ENCODE measurements at regions not wholly inside any gene's neighbourhood (a gene's known extent, or its start where the extent isn't known, plus 50 kb on each side); places are given as distances from the start of the nearest gene placed in this dataset.

- CTCF ChIA-PET = no interaction called here
- POLR2A ChIA-PET = no interaction called here
- Mint-ChIP-seq H3K27me3 (ENCODE audit: low read depth) (no peaks in the 10 kb centered on the region), H3K4me1 (no peaks in the 10 kb centered on the region), H3K9me3 (peaks cover 7% of the 10 kb centered on the region; the same call in 1 of the 2 replicates), H3K27ac (no peak overlapping the region; the same call in 1 of the 2 replicates), H3K36me3 (0 out of 2 replicates have a peak, but pooled peaks cover 2% of the 10 kb centered on the region), H3K4me3 (no peak overlapping the region)
- DNase-seq (ENCODE audit: low spot score) = no peak
- no peak for ATAC-seq
- TF ChIP-seq SMAD3 (CRISPR knock-in tag; IDR thresholded peaks at IDR 0.05; ENCODE audit: borderline replicate concordance) (no peak), MXD4 (CRISPR knock-in tag; IDR thresholded peaks at IDR 0.05; ENCODE audit: borderline replicate concordance) (no peak), ATF1 (CRISPR knock-in tag; IDR thresholded peaks at IDR 0.05) (no peak)
Observed at GRCh38 chr10:6339891-6340290, 137.2 kb downstream of the PFKFB3 start.

GRCh38 chr10:6342096-6342685 is 139.5 kb downstream of the PFKFB3 start:
- no peak overlapping the region for H3K4me3 Mint-ChIP-seq
- ATAC-seq = no peak
- TF ChIP-seq NFATC4 (CRISPR knock-in tag; IDR thresholded peaks at IDR 0.05) (no peak), MXD4 (CRISPR knock-in tag; IDR thresholded peaks at IDR 0.05; ENCODE audit: borderline replicate concordance) (no peak), NR1H2 (CRISPR knock-in tag; IDR thresholded peaks at IDR 0.05) (no peak), ELF4 (CRISPR knock-in tag; IDR thresholded peaks at IDR 0.05; ENCODE audit: low read depth) (no peak), ETV6 (CRISPR knock-in tag; IDR thresholded peaks at IDR 0.05) (no peak), ZMAT4 (CRISPR knock-in tag; IDR thresholded peaks at IDR 0.05) (no peak), SOX15 (CRISPR knock-in tag; IDR thresholded peaks at IDR 0.05) (no peak), E2F5 (CRISPR knock-in tag; IDR thresholded peaks at IDR 0.05) (no peak), NR3C1 (CRISPR knock-in tag; conservative IDR thresholded peaks at IDR 0.05; ENCODE audit: low read depth) (no peak)
- ChIA-PET CTCF (no interaction called here), POLR2A (no interaction called here)
- H3K27ac Mint-ChIP-seq = no peak overlapping the region
- 0 out of 2 replicates have a peak, but pooled peaks cover 3% of the 10 kb centered on the region for H3K36me3 Mint-ChIP-seq
- H3K9me3 Mint-ChIP-seq = peaks cover 15% of the 10 kb centered on the region
- no peak for DNase-seq (ENCODE audit: low spot score)
- no peaks in the 10 kb centered on the region for H3K27me3 Mint-ChIP-seq (ENCODE audit: low read depth)
- H3K4me1 Mint-ChIP-seq = peaks cover 1% of the 10 kb centered on the region; the same call in 1 of the 2 replicates

- CTCF ChIA-PET = no interaction called here
- H3K9me3 Mint-ChIP-seq = peaks cover 15% of the 10 kb centered on the region
- H3K27me3 Mint-ChIP-seq (ENCODE audit: low read depth) = no peaks in the 10 kb centered on the region
- no peak overlapping the region for H3K4me3 Mint-ChIP-seq
- no peak for ATAC-seq
- 0 out of 2 replicates have a peak, but pooled peaks cover 3% of the 10 kb centered on the region for H3K36me3 Mint-ChIP-seq
- H3K4me1 Mint-ChIP-seq = peaks cover 12% of the 10 kb centered on the region
- H3K27ac Mint-ChIP-seq = no peak overlapping the region
- POLR2A ChIA-PET = no interaction called here
- no peak for DNase-seq (ENCODE audit: low spot score)
- TF ChIP-seq CTCF (IDR thresholded peaks at IDR 0.05) (no peak), MYBL2 (CRISPR knock-in tag; IDR thresholded peaks at IDR 0.05) (no peak), FOXK1 (CRISPR knock-in tag; IDR thresholded peaks at IDR 0.05) (no peak), STAT6 (CRISPR knock-in tag; conservative IDR thresholded peaks at IDR 0.05; ENCODE audit: low read depth) (no peak), ZNF138 (CRISPR knock-in tag; conservative IDR thresholded peaks at IDR 0.05) (no peak), USF2 (CRISPR knock-in tag; IDR thresholded peaks at IDR 0.05) (no peak), RORB (CRISPR knock-in tag; IDR thresholded peaks at IDR 0.05) (no peak), ZMAT4 (CRISPR knock-in tag; IDR thresholded peaks at IDR 0.05) (no peak), EMX1 (CRISPR knock-in tag; IDR thresholded peaks at IDR 0.05) (no peak), ZBTB43 (CRISPR knock-in tag; IDR thresholded peaks at IDR 0.05) (no peak), ZNF219 (CRISPR knock-in tag; IDR thresholded peaks at IDR 0.05; ENCODE audit: borderline replicate concordance) (no peak), JAZF1 (CRISPR knock-in tag; IDR thresholded peaks at IDR 0.05) (no peak), ZNF121 (CRISPR knock-in tag; IDR thresholded peaks at IDR 0.05) (no peak)
Observed at GRCh38 chr10:6343305-6344010, 140.7 kb downstream of the PFKFB3 start.
